Loucy (cell line): ENCODE measurements at regions not wholly inside any gene's neighbourhood (a gene's known extent, or its start where the extent isn't known, plus 50 kb on each side); places are given as distances from the start of the nearest gene placed in this dataset.

Source experiments
- EZH2phosphoT487 ChIP-seq: fragments of 200-600 bp; IDR thresholded peaks from 2 replicates; pipeline ENCODE4 v1.6.1; 2018; ENCODE audit warnings: antibody characterized with exemption, mild to moderate bottlenecking, moderate library complexity, borderline replicate concordance
- TF ChIP-seq, protein P1 (sequence below): fragments of 200-600 bp; sonication (generic); conservative IDR thresholded peaks from 2 replicates; pipeline ENCODE4 v1.5.1; 2014; ENCODE audit warnings: mild to moderate bottlenecking, antibody characterized with exemption, low read length

DNA sequence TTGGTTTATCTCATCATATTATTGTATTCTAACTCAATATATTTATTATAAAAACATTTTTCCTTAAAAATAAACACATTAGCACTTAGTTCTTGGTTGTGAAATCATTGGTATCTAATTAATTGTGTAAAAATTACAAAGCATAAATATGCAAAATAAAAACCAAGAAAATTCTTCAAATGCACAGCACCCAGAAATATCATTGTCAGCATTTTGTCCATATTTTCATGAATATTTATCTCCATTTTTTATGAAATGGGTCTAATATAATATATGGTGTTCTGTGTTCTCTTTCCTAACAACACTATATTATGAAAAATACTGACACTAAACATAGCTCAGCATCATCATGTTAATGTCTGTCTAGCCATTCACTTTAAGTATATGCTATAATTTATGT lies 877.8 kb upstream of the MAP3K7 start:
- TF ChIP-seq, protein P1, sequence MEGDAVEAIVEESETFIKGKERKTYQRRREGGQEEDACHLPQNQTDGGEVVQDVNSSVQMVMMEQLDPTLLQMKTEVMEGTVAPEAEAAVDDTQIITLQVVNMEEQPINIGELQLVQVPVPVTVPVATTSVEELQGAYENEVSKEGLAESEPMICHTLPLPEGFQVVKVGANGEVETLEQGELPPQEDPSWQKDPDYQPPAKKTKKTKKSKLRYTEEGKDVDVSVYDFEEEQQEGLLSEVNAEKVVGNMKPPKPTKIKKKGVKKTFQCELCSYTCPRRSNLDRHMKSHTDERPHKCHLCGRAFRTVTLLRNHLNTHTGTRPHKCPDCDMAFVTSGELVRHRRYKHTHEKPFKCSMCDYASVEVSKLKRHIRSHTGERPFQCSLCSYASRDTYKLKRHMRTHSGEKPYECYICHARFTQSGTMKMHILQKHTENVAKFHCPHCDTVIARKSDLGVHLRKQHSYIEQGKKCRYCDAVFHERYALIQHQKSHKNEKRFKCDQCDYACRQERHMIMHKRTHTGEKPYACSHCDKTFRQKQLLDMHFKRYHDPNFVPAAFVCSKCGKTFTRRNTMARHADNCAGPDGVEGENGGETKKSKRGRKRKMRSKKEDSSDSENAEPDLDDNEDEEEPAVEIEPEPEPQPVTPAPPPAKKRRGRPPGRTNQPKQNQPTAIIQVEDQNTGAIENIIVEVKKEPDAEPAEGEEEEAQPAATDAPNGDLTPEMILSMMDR = no peak
- TF ChIP-seq EZH2phosphoT487 = no peak
